HG03135 (cell line): ENCODE measurements at regions not wholly inside any gene's neighbourhood (a gene's known extent, or its start where the extent isn't known, plus 50 kb on each side); places are given as distances from the start of the nearest gene placed in this dataset.
"Not testable (repeated sequence)": the region's sequence is repeated elsewhere in the genome, so short reads cannot be mapped to it uniquely, and the experiment has no call there.

Source experiments
- ATAC-seq: cut with Tn5 transposase; IDR thresholded peaks from one replicate; pipeline ENCODE4 v1.9.1; 2021; ENCODE audit warnings: mild to moderate bottlenecking, moderate library complexity; ENCODE audit not compliant: unreplicated experiment

DNA sequence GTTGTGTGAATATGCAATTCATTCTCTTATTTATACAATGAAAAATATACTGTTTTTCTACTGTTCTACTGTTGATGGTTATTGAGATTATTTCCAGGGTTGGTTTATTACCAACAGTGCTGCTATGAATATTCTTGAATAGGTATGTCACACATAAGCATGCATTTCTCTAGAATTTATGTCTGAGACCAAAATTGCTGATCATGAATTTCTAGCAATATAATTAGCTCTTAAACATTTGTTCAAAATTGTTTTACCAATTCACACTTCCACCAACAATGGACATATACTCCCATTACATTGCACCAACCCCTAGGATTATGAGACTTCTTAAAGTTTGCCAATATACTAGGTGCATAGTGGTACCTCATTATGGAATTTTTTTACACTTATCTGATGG, 164.1 kb upstream of the KCNQ5 start:
- no peak for ATAC-seq

DNA sequence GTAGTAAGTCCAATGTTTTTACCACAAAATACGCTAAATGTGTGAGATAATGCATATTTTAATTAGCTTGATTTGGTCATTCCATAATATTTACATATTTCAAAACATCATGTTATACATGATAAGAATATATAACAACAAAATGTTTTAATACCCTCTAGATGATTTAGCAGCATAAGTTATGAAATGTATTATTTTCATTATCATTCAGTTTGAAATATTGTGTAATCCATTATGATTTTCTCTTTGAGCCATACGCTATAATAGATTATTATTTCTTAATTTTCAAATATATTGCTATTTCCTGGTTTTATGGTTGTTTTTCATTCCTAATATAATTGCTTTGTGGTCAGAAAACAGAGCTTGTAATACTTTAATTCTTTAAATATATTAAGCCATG, 163.3 kb upstream of the KCNQ5 start:
- no peak for ATAC-seq

DNA sequence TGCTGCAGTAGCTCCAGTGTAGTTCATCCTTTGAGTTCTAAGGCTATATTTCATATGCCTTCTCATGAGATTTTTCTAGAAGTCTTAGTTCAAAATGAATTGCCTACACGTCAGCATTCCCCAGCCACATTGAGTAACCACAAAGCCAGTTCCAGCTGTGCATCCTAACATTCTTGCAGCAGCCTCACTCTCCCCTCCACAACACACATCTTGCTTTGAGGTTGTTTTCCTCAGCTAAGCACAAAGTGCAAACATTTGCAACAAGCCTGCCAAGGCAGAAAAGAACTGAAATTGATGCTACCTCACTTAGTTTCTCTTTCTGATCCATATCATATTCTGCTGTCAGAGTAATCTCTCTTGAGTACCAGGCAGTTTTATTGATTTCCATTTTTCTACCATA, 160.7 kb upstream of the KCNQ5 start:
- ATAC-seq, result no peak

DNA sequence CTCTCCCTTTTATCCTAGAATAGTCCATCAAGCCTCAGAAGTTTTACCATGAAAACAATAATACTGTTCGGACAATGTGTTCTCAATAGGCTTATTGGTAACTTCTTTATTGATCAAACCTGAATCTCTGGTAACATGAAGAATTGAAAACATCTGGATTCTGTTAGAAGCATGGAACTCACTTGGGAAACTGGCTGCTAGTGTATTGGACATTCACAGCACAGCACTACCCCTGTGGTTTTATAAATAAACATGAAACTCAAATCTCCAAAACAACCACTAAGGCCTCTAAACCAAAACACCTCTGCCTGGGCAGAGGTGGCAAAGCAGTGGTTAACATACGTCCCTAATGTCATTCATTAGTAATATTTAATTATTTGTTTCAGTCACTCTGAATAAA, 157.6 kb upstream of the KCNQ5 start:
- ATAC-seq, result no peak

DNA sequence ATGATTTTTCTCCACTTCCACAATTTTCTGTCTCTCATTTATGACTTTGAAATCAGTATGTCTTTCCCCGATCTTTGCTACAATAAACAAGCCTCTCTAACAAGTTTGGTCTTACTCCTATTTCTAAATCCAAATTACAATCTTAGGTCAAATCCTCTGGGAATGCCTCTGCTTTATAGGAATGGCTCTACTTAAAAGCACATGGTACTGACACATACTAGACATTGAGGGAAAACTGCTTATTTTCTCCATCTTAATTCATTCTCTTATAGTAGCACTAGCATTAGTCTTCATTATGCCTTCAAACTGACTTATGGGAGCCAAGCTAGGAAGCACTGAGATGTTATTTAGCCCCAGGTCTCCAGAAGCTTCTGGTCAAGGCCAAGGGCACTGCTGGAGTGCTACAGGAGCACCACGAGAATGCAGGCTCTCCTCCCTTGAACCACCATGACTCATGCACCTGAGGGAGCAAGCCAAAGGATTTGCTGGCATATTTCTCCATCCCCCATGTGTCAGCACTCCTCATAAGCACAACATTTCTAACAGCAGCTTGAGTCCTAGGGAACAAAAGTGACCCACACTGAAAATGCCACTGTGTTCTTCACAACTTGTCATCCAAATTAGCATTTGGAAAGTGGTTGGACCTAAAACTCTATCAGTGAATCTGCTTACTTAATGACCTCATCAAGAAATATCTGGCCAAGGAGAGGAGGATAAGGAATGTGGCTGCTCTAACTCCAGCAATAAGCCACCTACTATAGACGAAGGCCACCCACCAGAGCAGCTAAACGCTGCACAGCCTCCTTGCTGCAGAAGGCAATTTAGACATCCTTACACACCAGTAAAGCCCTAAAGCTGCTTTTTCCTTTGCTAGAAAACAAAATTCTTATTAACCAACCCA, 156.8 kb upstream of the KCNQ5 start:
- no peak for ATAC-seq

DNA sequence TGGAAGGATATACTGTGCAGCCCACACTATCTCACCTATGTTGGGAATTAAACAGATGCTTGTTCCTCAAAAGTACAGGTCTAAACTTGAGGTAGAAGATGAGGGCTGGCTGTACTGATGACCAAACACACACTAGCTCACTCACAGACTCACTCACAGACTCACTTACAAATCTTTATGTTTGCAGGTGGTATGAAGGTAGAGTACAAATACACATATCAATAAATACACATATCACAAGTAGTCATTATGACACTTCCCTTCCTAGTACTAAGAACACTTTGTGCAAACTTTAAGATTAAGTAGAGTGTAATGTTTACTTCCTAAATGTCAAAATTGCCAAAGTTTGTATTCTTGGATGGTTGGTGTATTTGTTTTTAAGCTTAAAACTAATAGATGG, 155.4 kb upstream of the KCNQ5 start:
- ATAC-seq, result no peak

DNA sequence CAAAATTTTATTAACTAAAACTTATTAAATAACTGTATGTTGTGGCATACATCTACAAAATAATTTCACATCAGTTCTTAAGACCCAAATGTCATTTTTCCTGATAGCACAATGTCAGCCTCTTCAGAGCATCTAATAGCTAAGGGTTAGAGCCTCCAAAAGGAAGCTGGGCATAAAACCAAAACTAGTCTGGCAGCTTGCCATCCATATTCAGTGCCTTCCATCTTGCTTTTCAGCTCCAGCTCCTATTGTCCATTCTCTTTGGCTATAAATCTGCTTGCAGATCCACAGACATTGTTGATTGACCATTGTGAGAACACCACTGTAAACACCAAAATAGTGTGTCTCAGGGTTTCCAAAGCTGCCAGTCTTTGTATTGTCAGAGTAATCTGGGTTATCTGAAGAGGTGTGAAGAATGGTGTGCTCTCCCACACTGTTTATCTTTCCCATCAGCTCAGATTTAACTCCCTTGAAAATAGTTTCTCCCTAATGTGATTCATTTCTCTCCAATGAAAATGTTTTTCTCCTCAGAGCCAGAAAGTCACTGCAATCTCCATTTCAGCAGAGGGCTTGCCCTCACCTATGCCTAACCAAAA, 154.8 kb upstream of the KCNQ5 start:
- no peak for ATAC-seq

DNA sequence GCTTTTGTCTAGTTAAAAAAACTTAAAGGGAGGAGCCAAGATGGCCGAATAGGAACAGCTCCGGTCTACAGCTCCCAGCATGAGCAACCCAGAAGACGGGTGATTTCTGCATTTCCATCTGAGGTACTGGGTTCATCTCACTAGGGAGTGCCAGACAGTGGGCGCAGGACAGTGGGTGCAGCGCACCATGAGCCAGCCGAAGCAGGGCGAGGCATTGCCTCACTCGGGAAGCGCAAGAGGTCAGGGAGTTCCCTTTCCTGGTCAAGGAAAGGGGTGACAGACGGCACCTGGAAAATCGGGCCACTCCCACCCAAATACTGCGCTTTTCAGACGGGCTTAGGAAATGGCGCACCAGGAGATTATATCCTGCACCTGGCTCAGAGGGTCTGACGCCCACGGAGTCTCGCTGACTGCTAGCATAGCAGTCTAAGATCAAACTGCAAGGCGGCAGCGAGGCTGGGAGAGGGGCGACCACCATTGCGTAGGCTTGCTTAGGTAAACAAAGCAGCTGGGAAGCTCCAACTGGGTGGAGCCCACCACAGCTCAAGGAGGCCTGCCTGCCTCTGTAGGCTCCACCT, 152.4 kb upstream of the KCNQ5 start:
- not testable (repeated sequence) for ATAC-seq

DNA sequence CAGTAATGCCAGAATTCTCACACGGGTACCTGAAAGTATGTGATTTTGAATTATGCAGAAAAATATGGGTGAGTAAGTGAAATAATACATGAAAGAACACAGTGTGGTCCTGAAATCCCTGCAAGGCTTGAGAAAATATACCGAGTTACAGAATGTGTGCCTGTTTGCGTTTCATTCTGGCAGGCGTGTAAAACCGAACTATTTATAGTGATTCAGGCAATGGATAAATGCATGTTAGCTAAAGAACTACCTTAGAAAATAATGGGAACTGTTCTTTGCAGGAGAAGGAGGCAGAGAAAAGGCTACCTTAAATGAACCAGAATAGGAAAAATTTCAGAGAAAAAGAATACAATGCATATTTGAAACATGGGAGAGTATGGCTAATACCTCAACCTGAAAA, 145.8 kb upstream of the KCNQ5 start:
- ATAC-seq, result no peak

DNA sequence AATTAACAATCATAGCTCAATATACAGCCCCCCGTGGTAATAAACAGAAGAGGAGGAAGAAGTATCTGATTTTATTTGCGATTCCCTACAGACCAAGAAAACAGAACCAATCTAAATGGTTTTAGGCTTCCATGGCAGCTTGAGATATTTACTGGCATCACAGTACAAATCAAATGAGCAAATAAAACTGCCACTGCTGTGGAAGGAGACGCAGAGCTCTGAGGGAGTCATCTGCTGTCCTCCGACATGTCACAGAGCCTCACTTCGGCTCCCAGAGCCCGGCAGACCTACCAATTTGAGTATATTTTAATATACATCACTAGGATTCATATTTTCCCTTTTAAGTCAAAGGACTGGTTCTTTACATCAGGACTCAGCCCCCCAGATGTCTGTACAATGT, 145.2 kb upstream of the KCNQ5 start:
- no peak for ATAC-seq

DNA sequence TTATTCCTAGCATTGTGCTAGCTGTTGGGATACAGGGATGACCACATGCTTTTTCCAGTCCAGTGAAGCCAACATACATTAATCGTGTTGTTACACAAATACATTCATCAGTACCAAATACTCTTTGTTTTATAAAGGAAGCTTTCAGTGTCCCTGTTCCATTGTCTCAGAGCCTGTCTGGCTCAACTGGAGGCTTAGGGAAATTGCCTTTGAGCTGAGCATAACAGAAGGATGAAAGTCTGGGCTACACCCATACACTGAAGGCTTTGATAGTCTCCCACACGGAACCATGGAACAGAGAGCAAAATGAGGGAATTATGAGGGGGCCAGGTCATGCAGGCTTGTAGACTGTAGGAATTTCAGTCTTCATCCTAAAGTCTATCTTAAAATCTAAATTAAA, 126.4 kb upstream of the KCNQ5 start:
- ATAC-seq, result no peak

DNA sequence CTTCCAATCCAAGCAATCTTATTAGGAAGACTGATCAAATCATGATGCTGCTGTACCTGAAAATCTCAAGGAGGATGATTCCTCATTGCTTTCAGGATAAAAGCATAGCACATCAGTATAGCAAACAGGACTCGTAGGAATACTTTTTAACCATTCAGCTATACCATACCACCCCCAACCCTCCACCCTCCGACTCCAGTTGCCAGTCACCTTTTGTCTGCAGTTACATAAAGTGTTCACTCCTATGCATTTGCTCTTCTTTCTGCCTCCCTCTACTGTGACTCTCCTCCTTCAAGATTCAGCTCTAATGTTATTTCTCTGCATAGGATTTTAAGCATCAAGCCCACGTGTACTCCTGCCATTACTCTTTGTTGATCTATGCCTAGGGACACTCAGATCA, 124.7 kb upstream of the KCNQ5 start:
- ATAC-seq, result no peak

DNA sequence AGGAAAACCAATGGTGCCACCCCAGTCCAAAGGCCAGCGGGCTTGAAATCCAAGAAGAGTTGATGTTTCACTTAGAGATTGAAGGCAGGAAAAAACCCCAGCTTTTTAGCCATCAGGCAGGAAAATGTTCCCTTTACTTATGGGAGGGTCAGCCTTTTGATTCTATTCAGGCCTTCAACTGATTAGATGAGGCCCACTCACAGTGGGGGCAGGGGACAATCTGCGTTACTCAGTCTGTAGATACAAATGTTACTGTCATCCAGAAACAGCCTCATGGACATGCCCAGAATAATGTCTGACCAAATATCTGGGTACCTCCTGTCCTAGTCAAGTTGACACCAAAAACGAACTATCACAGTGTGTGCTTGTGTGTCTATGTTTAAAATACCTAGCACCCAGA, 121.2 kb upstream of the KCNQ5 start:
- no peak for ATAC-seq

DNA sequence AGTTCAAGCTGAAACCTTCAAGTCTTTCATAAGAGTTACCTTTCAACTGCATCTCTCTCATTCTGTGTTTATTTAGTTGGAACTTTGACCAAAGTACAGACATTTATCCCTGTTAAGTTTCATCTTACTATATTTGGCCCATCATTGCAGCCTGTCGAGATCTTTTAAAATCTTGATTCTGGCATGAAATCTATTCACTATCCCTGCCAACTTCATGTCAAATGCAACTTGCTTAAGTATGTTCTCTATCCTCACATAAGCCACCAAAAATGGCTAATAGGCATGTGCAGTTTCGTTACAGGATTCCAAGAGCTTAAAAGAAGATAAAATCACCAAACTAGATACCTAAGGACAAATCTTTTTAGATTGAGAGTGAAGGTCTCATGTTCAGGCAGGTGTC, 117.5 kb upstream of the KCNQ5 start:
- no peak for ATAC-seq

DNA sequence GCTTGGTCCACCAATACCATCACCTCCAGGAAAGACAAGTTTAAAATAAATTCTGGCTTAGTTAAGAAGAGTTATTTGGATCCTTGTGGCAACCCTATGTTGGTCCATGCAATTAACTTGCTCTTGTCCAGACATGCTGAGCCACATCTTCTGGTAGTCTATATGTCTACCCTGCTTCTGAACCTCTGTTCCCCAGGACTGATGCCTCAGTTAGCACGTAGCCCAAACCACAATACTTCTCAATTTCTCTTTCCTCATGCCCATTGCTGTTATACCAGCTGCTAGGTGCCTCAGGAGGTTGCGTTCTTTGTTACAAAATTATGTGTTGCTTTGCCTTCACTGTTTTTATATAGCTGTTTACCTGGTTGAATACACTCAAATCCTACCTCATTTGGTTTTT, 116.4 kb upstream of the KCNQ5 start:
- no peak for ATAC-seq

DNA sequence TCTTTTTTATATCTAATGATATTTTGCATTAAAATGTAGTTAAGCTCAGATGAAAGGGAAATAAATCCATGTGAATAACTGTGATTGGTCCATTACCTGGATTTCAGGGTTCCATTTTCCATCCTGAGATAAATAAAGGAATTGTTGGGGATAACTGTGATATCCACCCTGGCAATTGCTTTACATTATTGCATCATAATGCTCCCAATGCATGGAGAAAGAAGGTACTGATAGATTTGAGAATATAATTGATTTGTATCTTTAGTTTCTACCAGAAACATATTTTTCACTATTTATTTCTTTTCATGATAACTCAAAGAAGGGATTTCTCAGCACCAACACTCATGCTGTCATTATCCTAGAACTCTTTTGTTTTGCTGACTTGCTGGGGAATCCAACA, 102.0 kb upstream of the KCNQ5 start:
- ATAC-seq, result no peak

DNA sequence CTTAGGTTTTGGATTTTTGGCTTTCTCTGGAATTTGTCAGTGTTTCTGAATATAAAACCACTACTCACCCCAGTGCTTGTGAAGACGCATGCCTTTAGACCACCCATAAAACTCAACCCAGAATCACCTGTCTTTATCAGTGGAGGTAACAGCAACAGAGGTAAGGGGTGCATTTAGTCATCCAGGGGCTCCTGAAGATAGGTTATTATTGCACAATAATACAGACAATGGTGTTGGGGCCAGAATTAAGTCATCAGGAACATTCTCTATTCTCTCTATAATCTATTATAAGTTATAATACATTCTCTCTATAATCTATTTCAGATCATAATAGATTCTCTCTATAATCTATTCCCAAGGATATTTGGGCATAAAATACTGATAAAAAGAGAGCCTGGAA, 100.2 kb upstream of the KCNQ5 start:
- ATAC-seq, result no peak

DNA sequence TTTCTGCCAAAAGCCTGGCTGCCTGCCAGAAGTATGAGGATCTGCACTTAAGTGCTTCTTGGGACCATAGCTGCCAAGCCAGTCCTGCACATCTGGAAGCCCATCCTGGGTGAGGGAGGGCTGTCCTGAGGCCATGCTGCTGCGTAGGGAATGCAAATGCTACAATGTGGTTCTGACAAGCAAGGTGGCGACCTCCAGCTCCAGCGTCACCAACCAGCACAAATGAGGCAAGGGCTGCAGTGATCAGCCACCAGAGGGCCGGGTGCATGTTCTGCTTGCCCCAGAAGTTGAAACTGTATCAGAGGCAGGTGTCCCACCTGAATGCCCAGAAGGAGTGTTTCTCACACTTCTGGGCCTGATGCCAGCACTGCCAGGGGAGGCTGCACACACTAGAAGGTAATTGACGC, 99.1 kb upstream of the KCNQ5 start:
- ATAC-seq, result peak; percentile 65

DNA sequence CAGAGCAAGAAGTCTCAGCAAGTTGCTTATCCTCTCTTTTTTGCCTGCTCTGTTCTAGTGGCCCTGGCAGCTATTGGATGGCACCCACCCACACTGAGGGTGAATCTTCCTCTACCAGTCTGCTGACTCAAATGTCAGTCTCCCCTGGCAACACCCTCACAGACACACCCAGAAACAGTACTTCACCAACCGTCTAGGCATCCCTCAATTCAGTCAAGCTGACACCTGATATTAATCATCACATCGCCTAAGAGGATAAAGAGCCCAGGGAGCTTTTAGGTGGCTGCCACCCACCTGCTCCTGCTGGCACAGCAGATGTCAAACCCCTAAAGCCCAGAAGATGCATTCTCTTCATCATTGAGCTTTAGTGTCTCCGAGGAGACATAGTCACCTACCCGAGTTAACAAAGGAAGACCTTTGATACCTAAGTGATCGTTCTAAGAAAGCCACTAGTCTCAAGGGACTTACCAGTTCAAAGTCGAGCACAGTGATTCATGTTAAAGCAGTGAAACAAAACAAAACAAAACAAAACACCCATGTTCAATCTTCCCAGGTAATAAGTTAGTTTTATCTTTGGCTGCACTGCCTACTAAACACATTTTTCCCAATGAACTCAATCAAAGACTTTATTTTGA, 97.7 kb upstream of the KCNQ5 start:
- no peak for ATAC-seq

DNA sequence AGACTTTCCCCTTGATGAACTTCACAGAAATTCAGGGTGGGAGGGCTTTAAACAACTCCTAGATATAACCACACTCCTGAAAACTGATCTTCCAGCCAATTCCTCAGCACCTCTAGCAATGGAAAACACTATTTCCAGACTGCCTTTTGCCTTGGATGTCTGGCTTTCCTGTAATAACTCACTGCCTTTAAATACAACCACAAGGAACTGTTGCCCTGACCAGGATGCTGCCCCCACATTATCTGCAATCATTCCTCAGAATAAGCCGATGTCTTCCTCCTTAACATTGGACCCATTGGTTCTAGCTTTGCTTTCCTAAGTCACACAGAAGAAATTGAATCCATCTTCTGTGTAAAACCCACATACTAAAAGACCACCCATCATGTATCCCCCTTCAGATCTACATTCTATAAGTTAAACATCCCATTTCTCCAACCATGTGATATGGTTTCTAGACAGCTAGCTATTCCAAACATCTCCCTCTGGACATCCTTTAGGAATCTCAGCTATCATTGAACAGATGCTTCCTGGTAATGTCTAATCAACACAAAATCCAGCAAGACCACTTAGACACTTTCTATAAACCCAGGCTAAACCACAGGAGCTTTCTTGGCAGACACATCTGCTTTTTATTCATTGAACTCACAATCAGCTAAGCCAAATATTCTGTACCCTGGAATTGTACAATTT, 95.9 kb upstream of the KCNQ5 start:
- ATAC-seq, result no peak

DNA sequence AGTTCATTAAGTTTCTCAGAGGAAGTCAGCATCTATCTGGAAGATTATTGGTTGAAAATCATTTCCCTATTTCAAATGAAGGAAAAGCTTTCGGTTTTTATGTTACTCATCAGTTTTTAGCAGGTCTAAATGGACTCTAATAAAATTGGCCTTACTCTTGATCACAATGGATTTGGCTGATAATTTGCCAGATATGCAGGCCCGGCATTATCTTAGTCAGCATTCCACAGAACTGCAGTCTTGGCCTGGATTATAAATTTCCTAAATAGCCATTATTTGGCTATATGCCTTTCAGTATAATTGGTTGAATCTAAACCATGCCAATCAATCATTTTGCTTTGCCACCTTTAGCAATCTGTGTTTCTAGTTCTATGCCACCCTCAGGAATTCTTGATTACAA, 91.7 kb upstream of the KCNQ5 start:
- no peak for ATAC-seq
